ENCODE measurements at regions not wholly inside any gene's neighbourhood (a gene's known extent, or its start where the extent isn't known, plus 50 kb on each side); places are given as distances from the start of the nearest gene placed in this dataset.
"Not testable (repeated sequence)": the region's sequence is repeated elsewhere in the genome, so short reads cannot be mapped to it uniquely, and the experiment has no call there.

DNA sequence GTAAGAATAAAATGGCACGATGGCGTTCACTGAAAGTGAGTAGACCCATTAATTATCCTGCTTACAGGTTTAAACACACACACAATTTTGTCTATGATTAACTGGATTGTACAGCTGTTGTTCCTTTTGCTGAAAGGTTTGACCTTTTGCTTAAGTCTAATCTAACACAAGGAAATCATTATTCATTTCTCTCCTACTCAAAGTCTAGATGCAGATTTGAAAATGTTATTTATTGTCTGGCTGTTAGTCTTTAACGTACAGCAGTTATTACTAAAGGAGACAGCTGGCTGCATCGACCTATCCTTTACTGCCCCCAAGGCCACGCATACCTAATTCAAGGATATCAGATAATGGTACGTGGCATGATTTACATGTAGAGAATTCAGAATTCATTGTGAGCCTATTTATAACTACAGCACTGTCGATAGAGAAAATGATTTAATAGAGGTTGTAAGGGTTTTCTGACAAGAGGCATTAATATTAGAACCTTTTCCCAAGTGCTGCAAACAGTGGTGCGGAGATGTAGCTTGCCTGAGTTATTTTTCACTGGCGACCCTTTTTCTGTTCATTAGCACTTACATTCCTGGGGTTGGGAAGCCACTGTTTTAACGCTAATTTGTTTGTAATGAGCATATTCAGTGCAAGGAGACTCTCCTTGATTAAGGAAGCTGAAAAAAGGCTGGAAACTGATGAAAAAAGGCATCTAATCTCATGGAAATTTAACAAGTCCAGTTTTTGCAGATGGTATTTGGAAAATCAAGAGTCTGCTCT is 368.4 kb upstream of the GRAMD2B start:
- TF ChIP-seq, protein P1, sequence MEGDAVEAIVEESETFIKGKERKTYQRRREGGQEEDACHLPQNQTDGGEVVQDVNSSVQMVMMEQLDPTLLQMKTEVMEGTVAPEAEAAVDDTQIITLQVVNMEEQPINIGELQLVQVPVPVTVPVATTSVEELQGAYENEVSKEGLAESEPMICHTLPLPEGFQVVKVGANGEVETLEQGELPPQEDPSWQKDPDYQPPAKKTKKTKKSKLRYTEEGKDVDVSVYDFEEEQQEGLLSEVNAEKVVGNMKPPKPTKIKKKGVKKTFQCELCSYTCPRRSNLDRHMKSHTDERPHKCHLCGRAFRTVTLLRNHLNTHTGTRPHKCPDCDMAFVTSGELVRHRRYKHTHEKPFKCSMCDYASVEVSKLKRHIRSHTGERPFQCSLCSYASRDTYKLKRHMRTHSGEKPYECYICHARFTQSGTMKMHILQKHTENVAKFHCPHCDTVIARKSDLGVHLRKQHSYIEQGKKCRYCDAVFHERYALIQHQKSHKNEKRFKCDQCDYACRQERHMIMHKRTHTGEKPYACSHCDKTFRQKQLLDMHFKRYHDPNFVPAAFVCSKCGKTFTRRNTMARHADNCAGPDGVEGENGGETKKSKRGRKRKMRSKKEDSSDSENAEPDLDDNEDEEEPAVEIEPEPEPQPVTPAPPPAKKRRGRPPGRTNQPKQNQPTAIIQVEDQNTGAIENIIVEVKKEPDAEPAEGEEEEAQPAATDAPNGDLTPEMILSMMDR (conservative IDR thresholded peaks at IDR 0.05; ENCODE audit: low read depth, low read length) = no peak
- H3K4me3 ChIP-seq (ENCODE audit: low read depth, low read length) = no peak overlapping the region
- peak; percentile 22 for DNase-seq (ENCODE audit: low read depth)

DNA sequence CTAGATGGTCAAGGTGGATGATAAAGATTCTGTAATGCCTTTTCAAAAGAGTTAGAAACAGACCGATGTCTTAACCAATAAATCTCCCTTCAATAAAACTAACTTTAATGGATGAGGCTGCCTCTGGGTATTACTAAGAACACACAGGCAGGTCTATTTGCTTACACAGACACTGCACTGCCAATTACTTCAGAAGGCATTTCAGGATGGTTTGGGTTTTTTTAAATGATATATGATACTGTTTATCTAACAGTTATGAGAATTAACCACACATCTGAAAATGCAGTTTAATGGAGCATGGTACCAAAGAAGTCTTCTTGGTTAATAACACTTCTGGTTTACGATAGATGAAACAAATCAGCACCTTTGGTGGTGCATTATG is 367.9 kb upstream of the GRAMD2B start:
- TF ChIP-seq, protein P1 (conservative IDR thresholded peaks at IDR 0.05; ENCODE audit: low read depth, low read length) = no peak
- no peak for DNase-seq (ENCODE audit: low read depth)
- no peak overlapping the region for H3K4me3 ChIP-seq (ENCODE audit: low read depth, low read length)

DNA sequence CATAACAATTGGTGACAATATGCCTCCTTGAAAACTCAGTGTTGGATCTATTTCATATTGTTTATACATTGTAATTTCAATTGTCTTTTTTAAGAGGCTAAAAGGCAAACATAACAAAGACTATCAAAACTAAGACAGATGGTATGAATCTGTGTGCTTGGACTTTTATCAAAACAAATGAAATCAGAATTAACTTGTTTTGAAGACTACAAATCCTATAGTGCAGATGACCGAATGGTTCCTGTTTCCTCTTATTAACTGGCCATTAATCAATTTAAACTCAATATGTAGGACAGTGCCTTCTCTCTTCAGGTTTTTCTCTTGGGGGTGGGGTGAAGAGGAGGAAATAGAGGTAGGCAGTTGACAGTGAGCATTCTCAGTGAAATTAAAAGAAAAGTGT is 366.9 kb upstream of the GRAMD2B start:
- TF ChIP-seq, protein P1 (conservative IDR thresholded peaks at IDR 0.05; ENCODE audit: low read depth, low read length) = no peak
- no peak for DNase-seq (ENCODE audit: low read depth)
- H3K4me3 ChIP-seq (ENCODE audit: low read depth, low read length) = no peak overlapping the region

DNA sequence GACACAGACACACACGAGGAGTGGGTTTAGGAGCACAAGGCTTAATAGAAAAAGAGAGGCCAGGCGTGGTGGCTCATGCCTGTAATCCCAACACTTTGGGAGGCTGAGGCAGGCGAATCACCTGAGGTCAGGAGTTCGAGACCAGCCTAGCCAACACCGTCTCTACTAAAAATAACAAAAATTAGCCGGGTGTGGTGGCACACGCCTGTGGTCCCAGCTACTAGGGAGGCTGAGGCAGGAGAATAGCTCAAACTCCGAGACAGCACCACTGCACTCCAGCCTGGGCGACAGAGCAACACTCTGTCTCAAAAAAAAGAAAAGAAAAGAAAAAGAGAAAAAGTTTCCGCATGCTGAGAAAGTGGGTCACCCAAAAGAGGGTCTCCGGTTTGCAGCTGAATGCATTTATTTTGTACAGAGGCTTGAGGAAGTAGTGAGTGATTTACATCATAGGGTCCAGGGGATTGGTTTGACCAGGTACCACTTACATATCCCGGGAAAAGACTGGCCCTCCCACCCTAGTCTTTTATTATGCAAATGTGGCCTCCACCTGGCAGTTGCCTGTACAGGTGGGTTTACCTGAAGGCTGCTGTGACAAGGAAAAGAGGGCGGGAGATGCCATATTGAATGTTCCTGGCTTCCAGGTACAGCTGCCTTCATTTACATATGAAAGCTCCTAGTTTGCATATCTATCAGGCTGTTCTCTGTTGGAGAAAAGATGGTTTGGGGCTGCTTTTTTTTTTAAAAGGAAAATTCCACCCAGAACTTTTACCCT is 366.2 kb upstream of the GRAMD2B start:
- H3K4me3 ChIP-seq (ENCODE audit: low read depth, low read length) = no peak overlapping the region
- TF ChIP-seq, protein P1 (conservative IDR thresholded peaks at IDR 0.05; ENCODE audit: low read depth, low read length) = no peak
- DNase-seq (ENCODE audit: low read depth) = no peak

DNA sequence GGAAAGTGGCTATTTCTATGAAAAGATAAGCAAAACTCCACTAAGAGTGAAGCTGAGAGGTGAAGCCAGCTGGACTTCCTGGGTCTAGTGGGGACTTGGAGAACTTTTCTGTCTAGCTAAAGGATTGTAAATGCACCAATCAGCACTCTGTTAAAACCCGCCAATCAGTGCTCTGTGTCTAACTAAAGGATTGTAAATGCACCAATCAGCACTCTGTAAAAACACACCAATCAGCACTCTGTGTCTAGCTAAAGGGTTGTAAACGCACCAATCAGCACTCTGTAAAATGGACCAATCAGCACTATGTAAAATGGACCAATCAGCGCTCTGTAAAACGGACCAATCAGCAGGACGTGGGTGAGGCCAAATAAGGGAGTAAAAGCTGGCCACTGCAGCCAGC is 364.8 kb upstream of the GRAMD2B start:
- H3K4me3 ChIP-seq (ENCODE audit: low read depth, low read length); DNase-seq (ENCODE audit: low read depth): not testable (repeated sequence)

DNA sequence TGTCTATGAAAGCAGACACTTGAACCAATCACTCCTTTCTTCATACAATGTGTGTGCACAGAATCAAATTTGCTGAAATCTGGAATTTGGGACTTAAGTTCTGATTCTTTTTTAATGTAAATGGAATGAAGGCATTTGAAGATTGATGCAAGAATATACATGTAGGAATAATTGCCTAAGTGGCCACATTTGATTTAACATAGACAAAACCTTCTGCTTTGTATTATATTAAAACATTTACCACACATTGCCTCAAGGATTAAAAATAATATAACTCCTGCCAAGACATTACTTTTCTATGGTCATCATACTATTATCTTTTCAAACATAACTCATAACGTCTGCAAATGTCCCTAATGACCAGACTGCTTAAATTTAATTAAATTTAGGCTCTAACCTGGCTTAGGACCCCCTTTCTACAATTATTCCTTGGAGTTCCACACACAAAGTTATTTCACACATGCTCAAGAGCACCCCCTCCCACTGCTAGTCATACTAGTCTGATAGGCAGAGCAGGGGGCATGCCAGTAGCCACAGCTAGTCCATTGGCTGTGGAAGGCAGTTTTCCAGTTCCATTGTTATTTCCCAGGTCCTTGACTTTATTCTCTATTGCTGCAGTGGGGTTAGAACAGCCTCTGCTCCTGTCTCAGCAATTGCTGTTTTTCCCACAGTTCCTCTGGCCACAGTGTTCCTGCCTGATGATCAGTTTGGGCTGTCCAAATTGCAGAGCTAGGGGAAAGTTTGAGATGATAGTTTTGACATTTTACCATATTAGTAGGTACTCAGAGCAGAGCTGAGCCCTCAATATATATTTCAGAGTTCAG is 360.6 kb upstream of the GRAMD2B start:
- DNase-seq (ENCODE audit: low read depth) = no peak
- TF ChIP-seq, protein P1 (conservative IDR thresholded peaks at IDR 0.05; ENCODE audit: low read depth, low read length) = no peak
- no peak overlapping the region for H3K4me3 ChIP-seq (ENCODE audit: low read depth, low read length)

DNA sequence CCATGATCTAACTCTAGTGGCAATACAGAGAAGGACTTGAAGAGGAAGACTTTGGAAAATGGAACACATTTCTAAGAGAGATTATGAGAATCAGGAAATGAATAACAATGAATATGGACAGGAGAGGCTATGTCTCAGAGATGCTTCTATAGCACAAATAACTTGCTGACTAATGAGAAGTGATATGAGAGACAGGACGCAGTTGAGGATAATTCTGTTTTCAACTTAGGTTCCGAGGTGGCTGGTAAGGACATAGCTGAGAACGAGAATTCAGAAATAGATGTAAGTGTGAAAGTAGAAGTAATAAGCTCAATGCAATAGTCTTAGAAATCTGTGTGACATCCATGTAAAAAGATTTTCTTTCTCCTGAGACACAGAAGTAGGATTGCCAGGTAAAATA is 358.1 kb upstream of the GRAMD2B start:
- H3K4me3 ChIP-seq (ENCODE audit: low read depth, low read length) = no peak overlapping the region
- DNase-seq (ENCODE audit: low read depth) = no peak
- TF ChIP-seq, protein P1 (conservative IDR thresholded peaks at IDR 0.05; ENCODE audit: low read depth, low read length) = no peak
